NCI-H2081 (cell line): ENCODE measurements at regions not wholly inside any gene's neighbourhood (a gene's known extent, or its start where the extent isn't known, plus 50 kb on each side); places are given as distances from the start of the nearest gene placed in this dataset.
A peak's percentile ranks its signal among the peaks of the same experiment; 100 is the strongest.
"Not testable (repeated sequence)": the region's sequence is repeated elsewhere in the genome, so short reads cannot be mapped to it uniquely, and the experiment has no call there.

Experiments used
- DNase-seq, 2 experiments: peaks; one replicate each; lab custom pipeline; 2025; lab: John Stamatoyannopoulos, UW

GRCh38 chr6:15927531-15928225 is 201.2 kb upstream of the MYLIP start:
- DNase-seq: no peak

GRCh38 chr6:15926256-15926655 is 202.6 kb upstream of the MYLIP start:
- DNase-seq: no peak

GRCh38 chr6:15924893-15925292 is 204.0 kb upstream of the MYLIP start:
- DNase-seq: no peak

GRCh38 chr6:15922510-15923250 is 206.2 kb upstream of the MYLIP start:
- DNase-seq: no peak

GRCh38 chr6:15921243-15921642 is 207.6 kb upstream of the MYLIP start:
- DNase-seq: no peak

GRCh38 chr6:15916581-15916980 is 212.3 kb upstream of the MYLIP start:
- DNase-seq: no peak

- DNase-seq: no peak
These were observed 213.2 kb upstream of the MYLIP start for GRCh38 chr6:15915508-15916178.

- no peak for DNase-seq
These were observed 214.3 kb upstream of the MYLIP start for GRCh38 chr6:15914553-15914952.

- DNase-seq: no peak
These were observed 215.3 kb upstream of the MYLIP start for GRCh38 chr6:15913573-15913972.

- no peak for DNase-seq
These were observed 216.1 kb upstream of the MYLIP start for GRCh38 chr6:15912505-15913400.

GRCh38 chr6:15911753-15912504 is 217.0 kb upstream of the MYLIP start:
- no peak for DNase-seq

- no peak for DNase-seq
These were observed 219.4 kb upstream of the MYLIP start for GRCh38 chr6:15909290-15910070.

GRCh38 chr6:15908871-15909270 is 220.0 kb upstream of the MYLIP start:
- DNase-seq: no peak

GRCh38 chr6:15907914-15908518 is 220.9 kb upstream of the MYLIP start:
- peak in 1 of 2 experiments; percentile 29 for DNase-seq

GRCh38 chr6:15907220-15907913 is 221.5 kb upstream of the MYLIP start:
- not testable (repeated sequence) for DNase-seq

- no peak for DNase-seq
These were observed 222.4 kb upstream of the MYLIP start for GRCh38 chr6:15906420-15907016.

GRCh38 chr6:15905488-15906419 is 223.1 kb upstream of the MYLIP start:
- DNase-seq: no peak
